HG03097 (cell line): ENCODE measurements at regions not wholly inside any gene's neighbourhood (a gene's known extent, or its start where the extent isn't known, plus 50 kb on each side); places are given as distances from the start of the nearest gene placed in this dataset.

Experiments
- ATAC-seq: cut with Tn5 transposase; IDR thresholded peaks from one replicate; pipeline ENCODE4 v1.9.1; 2021; ENCODE audit not compliant: unreplicated experiment, low FRiP score

DNA sequence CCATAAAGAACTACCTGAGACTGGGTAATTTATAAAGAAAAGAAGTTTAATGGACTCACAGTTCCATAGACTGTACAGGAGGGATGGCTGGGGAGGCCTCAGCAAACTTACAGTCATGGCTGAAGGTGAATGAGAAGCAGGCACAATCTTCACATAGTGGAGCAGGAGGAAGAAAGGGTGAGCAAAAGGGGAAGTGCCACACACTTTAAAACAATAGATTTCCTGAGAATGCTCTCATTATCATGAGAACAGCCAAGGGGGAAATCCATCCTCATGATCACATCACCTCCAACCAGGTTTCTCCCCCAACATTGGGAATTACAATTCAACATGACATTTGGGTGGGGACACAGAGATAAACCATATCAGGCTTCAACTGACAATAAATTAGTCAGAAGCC, 664.9 kb downstream of the TAF11L14 start:
- no peak for ATAC-seq

DNA sequence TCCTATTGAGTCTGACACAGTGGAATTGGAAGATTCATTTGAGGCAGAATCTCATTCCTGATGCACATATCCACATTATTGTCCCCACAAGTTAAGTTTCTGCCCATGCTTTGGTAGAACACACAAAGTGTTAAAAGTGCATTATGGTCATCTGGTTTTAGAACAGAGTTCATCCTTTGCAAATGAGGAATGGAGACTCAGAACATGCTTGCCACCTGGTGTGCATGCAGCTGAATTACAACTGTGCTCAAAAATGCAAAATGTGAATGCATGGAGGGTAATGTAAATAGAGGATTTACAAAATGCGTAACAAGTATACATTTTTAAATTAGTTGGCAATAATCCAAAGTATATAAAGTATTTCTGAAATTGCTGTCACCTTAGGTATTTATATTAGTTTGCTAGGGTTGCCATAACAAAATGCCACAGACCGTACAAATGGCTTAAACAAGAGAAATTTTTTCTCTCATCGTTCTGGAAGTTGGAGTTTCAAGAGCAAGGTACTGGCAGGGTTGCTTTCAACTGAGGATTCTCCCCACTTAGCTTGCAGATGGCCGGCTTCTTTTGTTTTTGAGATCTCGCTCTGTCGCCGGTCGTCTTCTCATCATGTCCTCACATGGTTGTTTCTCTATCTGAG, 671.1 kb downstream of the TAF11L14 start:
- ATAC-seq, result no peak

DNA sequence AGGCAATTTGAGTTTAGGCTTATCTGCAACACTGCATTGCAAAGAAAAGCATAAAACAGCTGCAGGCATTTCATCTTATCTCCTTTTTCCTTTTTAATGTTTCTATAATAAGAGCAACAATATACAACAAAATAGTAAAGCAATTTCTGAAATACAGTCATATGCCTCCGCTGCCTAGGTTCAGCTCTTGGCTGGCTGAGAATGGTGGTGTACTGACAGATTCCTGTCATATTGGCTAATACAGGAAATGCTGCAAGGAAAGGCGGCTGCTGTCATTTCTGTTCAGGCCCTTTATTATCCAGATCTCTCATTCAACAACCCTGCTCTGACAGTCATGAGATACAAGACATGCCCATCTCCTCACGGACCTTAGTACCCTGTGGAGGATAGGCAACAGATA, 677.0 kb downstream of the TAF11L14 start:
- ATAC-seq, result no peak

DNA sequence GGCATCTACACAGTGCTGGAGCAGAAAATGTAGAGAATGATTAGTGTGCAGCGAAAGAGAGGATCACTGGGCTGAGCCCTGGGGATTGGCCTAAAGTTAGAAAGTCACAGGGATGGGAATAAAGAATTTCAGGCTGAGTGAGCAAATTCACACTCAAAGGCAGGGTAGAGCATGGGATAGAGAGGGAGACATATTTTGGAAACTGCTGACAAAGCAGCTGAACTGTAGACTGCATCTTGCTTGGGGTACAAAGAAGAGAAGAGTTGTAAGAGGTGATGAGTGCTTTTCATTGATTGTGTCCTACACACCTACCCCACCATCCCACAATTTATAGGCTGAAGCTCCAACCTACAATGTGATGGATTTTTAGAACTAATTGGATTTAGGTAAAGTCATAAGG, 677.8 kb downstream of the TAF11L14 start:
- no peak for ATAC-seq

DNA sequence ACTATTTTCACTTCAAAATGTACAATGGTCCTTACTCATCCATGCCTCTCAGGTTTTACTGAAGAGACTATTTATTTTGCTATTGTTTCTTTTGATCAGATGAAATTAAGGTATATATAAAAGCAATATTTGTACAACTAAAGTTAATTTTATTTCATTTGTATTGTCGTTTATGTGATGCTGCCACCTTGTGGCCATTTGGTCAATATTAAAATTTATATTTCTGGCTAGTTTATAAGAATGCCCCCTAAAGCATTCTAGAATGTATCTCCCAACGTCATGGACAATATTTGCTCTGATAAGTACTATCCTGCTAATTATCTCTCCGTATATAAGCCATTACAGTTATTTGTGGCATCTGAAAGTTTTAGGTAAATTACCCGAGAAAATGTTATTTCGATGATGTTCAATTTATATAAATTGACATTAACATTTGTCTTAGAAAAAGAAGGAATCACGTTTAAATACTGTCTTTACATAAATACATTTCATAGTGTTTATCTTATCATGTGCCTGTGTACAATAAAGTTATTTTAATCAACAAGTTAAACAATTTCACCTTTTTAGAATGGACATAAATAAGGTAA, 680.0 kb downstream of the TAF11L14 start:
- ATAC-seq, result no peak

DNA sequence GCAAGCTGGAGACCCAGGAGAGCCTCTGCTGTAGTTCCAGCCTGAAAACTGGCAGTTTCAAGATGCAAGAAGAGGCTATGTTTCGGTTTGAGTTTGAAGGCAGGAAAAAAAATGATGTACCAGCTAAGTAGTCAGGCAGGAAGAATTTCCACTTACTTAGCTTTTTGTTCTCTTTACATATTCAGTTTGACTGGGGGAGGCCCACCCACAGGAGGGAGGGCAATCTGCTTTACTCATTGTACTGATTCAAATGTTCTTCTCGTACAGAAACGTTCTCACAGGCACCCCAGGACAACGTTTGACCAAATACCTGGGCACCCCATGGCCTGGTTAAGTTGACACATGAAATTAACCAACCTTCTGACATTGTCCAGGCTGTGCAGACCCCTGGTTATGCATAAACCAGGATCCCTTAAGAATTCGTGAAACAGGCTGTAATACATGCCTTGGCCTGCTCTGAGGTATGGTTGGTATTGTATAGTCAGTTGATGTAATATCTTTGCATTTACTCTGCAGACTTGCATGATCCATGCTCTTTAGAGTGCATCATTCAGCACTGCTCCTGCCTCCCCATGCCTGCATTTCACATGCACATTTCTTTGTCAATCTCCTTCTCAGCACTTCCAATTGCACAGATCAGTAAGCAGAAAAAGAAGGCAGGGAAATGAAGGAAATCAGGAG, 687.1 kb downstream of the TAF11L14 start:
- ATAC-seq, result no peak

DNA sequence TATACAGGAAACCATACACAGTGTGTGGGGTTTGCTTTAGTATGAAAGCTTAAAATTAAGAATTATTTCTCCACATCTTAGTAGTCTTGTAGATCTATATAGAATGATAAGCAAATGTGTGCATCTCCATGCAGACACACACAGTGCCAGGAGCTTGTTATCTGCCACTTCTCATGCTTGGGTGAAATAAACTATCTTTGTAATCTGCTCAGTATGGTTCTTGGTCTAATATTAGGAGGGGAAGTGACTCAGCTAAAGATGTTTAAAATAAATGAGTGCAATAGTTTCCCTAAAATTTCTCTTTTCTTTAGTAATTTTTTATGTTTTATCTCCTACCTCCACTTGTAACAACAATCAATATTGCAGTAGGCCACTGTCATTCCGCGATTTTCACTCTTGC, 689.6 kb downstream of the TAF11L14 start:
- ATAC-seq, result no peak

DNA sequence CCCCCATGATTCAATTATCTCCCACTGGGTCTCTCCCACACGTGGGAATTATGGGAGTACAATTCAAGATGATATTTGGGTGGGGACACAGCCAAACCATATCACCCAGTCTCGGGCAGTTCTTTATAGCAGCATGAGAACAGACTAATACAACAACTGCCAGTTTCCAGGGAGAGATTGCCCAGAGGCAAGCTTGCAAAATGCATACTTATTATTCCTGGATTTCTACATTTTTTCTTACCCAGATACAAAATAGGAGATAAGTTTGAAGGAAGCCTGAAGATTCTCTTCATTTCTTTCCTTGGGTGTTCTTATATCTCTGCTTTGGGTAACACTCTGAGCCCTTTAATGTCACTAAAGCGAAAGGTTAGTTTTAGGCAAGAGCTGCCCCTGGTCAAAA, 691.2 kb downstream of the TAF11L14 start:
- ATAC-seq, result no peak

DNA sequence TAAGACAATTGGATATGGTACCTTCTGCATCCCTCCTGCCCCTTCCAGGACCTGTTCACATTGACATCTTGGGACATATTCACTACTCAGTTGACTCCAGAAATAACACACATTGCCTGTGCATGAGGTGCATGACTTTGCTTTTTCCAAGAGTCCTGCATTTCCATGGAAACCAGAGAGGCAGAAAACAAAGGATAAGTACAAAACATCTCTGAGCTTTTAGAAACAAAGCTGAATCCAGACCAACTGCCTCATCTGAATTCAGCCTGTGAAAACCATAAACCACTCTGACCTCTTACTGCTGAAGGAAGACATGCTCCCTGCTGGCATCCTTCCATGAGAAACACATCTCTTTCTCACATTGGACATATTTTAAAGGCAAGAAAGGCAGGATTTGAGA, 695.1 kb downstream of the TAF11L14 start:
- ATAC-seq, result no peak

DNA sequence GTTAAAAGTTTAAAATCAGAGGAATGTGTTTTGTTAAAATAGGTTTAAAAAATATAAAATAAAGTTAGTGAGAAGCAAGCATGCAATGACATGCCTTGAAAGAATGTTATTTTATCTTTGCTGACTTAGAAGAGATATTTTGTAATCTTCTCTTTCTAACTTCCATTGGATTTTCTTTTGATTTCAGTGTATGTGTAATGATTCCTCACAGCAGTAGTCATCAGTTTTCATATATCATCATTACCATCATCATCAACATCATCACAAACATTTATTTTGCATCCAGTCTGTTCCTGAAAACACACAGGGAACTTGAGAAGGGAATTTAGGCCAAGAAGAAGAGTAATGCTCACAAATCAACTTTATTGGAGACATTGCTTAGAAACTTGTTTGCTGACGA, 699.6 kb downstream of the TAF11L14 start:
- no peak for ATAC-seq

DNA sequence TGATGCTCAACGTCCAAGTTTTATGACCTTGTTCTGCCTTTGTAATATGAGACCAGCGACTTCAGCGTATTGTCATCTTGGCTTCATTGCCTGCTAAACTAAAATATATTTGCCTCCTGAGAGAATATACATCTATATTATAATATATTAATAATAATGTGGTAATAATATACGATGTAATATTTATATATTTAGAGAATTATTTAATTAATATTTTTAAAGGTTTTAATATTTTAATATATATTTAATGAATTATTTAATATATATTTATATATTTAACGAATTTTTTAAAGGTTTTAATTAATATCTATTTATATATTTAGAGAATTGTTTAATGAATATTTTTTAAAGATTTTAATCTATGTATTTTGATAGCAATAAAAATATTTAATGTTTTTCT, 700.7 kb downstream of the TAF11L14 start:
- ATAC-seq, result no peak

DNA sequence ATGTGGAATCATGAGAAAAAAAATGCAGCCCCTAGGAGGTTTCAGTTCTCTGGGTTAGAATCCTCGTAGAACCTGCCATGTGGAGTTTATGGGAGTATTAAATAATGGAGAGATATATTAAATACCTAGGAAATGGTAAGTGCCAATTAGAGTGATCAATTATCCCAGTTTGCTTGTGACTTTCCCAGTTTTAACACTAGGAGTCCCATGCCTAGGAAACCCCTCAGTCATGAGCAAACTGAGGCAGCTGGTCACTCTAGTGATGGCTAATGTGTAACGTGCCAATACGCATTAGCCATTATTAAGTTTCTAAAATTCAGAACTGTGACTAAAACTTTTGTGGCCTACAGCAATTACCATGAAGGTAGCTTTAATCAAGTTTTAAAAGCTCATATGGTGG, 720.6 kb downstream of the TAF11L14 start:
- ATAC-seq, result no peak

DNA sequence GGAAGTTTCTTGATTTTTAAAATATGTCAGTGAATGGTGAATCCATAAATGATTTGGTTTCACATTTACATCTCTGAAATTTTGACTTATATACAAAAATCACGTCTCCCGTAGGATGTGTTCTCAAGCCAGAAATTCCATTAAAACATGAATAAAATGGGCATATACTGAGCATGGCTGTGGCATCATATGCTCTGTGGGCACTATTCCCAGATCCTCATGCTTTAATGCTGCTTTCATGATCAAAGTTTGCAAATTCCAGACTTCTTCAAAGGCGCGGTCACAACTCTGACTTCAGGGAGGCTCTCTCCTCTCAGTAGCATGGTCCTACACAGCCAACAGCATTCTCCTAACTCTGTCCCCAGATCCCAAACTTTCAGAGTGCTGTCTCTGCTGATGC, 723.2 kb downstream of the TAF11L14 start:
- no peak for ATAC-seq

DNA sequence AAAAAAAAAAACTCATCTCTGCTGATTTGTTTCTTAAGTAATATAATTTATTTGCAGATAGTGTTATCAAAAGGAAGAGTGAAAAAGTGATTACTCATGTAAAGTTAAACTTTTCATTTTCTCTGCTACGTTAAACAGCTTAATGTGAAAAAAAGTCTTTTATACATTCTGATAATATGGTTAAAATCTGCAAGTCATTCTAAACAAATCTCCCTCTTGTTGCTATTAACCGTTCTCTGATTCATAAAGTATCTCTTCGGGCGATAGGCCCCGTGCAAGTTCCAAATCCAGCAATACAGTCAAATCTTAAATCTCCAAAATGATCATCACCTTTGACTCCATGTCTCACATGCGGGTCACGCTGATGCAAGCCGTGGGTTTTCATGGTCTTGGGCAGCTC, 732.0 kb downstream of the TAF11L14 start:
- ATAC-seq, result no peak

DNA sequence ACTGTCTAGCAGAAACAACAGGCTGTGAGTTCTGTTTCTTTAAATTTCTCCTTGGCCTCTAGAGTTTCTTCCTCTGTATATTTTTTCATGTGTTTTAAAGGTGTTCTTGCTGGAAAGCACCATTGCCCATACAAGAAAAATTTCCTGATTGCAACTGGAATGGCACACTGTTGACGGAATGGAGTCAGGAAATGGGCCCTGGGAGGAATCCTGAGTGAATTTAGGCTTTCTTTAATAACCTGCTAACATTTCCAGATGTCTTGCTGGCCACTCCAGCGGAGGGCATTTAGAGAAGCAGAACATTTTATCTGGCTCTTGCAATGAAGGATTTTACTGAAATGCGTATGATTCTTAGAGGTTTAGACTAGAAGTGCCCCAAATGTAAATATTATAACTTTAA, 736.3 kb downstream of the TAF11L14 start:
- no peak for ATAC-seq

DNA sequence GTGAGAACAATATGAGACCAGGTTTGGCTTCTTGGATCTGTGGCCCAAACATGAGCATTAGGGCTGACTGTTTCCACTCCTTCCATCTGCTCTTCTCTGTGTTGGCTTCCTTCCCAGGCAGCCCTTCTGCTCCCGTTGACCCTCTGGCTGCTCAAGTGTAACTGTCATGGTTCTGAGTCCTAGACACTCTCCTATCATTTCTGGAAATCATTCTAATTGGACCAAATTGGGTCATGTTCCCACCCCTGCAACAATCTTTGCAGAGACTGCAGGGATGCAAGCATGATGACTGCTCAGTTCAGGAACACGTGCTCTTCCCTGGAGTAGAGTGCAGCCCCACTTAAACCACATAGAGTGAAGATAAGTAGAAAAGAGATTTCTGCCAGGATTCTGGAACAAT, 741.4 kb downstream of the TAF11L14 start:
- ATAC-seq, result no peak

DNA sequence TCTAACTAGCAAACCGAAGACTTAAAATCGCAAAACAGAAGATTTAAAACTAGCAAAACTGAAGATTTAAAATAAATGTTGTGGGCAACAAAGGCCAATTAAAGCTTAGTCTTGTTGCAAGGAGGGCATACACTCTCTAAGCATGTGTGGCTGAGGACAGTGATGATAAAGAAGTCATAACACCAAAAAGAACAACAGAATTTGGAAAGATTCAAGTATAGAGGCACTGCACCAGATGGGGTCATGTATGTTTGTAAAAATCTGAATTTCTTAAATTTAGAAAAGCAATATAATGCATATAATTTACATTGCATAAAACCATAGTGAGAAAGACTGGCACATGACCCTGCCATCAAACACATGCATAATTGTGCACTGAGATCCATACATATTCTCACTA, 743.8 kb downstream of the TAF11L14 start:
- ATAC-seq, result no peak

DNA sequence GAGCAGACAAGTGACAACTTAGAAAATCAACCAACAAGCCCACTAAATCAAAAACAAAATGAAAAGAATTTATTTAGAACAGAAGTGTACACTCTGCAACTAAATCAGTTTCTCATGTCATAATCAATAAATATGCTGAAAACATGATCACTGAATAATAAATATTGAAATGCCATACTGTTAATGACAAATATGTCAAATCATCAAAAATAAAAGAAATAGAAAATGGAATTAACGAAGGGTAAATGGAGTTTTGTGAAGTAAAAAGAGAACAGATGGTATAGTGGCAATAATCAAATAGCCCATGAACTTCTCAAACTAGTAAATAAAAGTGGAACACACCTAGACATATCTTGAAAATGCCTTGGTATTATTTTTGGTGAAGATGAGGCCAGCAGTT, 744.9 kb downstream of the TAF11L14 start:
- no peak for ATAC-seq

DNA sequence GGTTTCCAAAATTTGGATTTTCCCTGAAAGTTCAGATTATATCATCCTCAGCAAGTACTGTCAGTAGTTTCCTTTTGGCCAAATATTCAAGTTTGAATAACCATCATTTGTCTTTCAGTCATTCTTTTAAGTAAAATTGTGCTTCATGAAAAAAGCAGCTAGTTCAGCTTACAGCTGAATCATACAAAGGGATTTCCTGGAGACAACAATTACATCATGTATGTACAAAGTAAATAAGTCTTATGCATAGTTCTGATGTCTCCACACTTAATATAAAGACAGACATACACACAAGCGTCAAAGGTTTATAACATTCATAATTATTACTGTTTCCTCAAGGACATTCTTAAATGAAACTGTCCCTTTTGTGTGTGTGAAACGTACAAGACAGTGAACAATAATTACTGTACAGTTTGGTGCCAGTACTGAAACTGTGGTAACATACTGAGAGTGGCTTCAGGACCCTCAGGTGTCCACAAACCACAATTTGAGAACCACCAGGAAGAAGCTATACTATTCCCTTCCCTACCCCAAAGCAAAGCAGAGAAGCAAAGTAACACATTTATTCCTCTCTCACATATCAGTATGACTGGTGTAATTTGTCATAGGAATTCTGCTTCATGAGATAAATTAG, 746.6 kb downstream of the TAF11L14 start:
- ATAC-seq, result no peak

DNA sequence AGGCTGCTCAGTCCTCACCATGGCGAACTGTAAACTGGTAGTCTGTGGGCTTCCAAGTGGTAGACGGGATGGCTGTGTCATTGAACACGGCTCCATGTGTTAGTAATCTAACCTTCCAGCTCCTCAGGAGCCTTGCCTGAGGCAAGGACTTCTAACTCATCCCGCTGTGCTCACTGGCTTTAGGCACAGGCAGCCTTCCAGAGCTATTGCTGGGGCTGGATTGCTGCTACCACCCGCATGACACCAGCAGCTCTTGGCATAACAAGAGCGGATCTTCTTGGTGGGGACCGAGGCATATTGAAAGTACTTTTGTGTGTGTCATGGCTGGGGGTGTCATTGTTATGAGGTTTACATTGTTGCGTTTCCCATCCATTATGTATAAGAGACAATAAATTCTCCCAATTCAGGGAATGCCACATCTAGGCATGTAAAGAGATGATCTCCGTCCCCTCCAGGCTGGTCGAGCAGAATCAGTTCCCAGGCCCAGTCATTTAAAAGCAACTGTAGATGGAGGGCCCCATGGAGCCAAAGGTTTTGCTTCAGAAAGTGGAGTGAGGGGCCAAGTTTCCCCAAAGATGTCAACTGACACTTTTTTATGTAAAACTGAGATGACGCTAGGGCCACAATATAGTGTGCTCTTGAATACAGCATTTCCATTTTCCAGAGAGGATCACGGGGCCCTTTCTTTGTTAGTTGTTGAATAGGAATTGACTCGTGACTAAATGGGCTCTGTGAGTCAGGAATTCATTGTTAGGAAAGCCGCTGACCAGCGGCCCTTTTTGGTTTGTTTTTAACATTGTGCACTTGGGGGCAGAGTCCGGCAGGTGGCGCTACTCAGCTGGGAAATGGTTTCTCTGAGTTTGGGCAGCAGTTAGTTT, 759.5 kb downstream of the TAF11L14 start:
- ATAC-seq, result no peak

DNA sequence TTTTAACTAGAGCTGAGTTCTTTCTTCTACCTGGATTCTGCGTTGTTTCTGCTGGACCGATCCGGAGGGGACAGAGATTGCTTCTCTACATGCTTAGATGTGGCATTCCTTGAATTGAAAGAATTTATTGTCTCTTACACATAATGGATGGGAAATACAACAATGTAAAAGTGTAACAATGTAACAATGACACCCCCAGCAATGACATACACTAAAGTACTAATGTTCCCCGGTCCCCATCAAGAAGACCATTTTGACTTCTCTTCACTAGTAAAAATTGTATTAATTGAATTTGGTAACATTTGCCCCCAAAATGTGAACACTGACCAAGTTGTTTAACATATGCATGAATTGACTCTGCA, 760.2 kb downstream of the TAF11L14 start:
- ATAC-seq, result no peak
